Naive thymus-derived CD4-positive, alpha-beta T cell (primary cell): ENCODE measurements at regions not wholly inside any gene's neighbourhood (a gene's known extent, or its start where the extent isn't known, plus 50 kb on each side); places are given as distances from the start of the nearest gene placed in this dataset.
A peak's percentile ranks its signal among the peaks of the same experiment; 100 is the strongest.

Experiments
- ATAC-seq: fragments of 150-1000 bp; cut with Tn5 transposase; 2 replicates; pipeline ENCODE4 v1.10.0; 2021; ENCODE audit warnings: mild to moderate bottlenecking, moderate library complexity
- CTCF ChIA-PET: fragments of 350-600 bp; sonication (Branson Sonifier 250); formaldehyde crosslinking; loops from one replicate; lab custom pipeline; 2021; ENCODE audit warnings: antibody characterized with exemption; lab: Charles Lee
- POLR2A ChIA-PET: fragments of 350-600 bp; sonication (Branson Sonifier 250); formaldehyde crosslinking; loops from one replicate; lab custom pipeline; 2021; ENCODE audit warnings: antibody characterized with exemption, inconsistent platforms; lab: Charles Lee
- DNase-seq, 9 donors: peaks; one replicate each; pipeline versions ENCODE4 v3.0.0 to v3.0.0-alpha.2; 2020 to 2022; ENCODE audit warnings: mixed read lengths in 1 of 9
- H3K27ac ChIP-seq: one replicate; pipeline ENCODE4 v1.7.0; 2013; ENCODE audit warnings: mild to moderate bottlenecking, low read depth, low read length, moderate library complexity
- H3K27me3 ChIP-seq, 2 donors: one replicate each; pipeline ENCODE4 v1.7.0; 2013; ENCODE audit warnings: low read length in 2 of 2, mild to moderate bottlenecking in 2 of 2, moderate library complexity in 2 of 2; ENCODE audit not compliant: control insufficient read depth in 2 of 2, insufficient read depth in 2 of 2
- H3K36me3 ChIP-seq, 3 experiments: 1 replicate in 2 of 3; 2 replicates in 1 of 3; pipeline ENCODE4 v1.7.0; 2013; ENCODE audit warnings: low read length in 3 of 3, mild to moderate bottlenecking in 3 of 3, moderate library complexity in 1 of 3; ENCODE audit not compliant: insufficient read depth in 3 of 3, control insufficient read depth in 2 of 3
- H3K4me1 ChIP-seq, 2 donors: one replicate each; pipeline ENCODE4 v1.7.0; 2013; ENCODE audit warnings: low read length in 2 of 2, mild to moderate bottlenecking in 2 of 2, moderate library complexity in 1 of 2; ENCODE audit not compliant: control insufficient read depth in 2 of 2, insufficient read depth in 2 of 2
- H3K4me3 ChIP-seq: 2 replicates; pipeline ENCODE4 v1.7.0; 2013; ENCODE audit warnings: mild to moderate bottlenecking, low read length
- H3K9me3 ChIP-seq, 3 experiments: 1 replicate in 2 of 3; 2 replicates in 1 of 3; pipeline ENCODE4 v1.7.0; 2013; ENCODE audit warnings: low read length in 3 of 3; ENCODE audit not compliant: control insufficient read depth in 2 of 3
- H3K27ac Mint-ChIP-seq, 9 donors: one replicate each; pipeline ENCODE4 v1.8.0; 2020 to 2022; ENCODE audit warnings: mixed read lengths in 9 of 9, mild to moderate bottlenecking in 8 of 9, moderate library complexity in 5 of 9, inconsistent platforms in 2 of 9
- H3K27me3 Mint-ChIP-seq, 5 donors: one replicate each; pipeline ENCODE4 v1.8.0; 2021 to 2022; ENCODE audit warnings: mixed read lengths in 5 of 5, mild to moderate bottlenecking in 1 of 5
- H3K36me3 Mint-ChIP-seq, 5 donors: one replicate each; pipeline ENCODE4 v1.8.0; 2020 to 2022; ENCODE audit warnings: mixed read lengths in 5 of 5, mild to moderate bottlenecking in 3 of 5, inconsistent platforms in 1 of 5
- H3K4me1 Mint-ChIP-seq, 7 donors: one replicate each; pipeline ENCODE4 v1.8.0; 2020 to 2022; ENCODE audit warnings: mixed read lengths in 7 of 7, mild to moderate bottlenecking in 3 of 7, inconsistent platforms in 1 of 7
- H3K4me3 Mint-ChIP-seq, 10 donors: one replicate each; pipeline ENCODE4 v1.8.0; 2020 to 2022; ENCODE audit warnings: mild to moderate bottlenecking in 10 of 10, mixed read lengths in 10 of 10, moderate library complexity in 6 of 10, inconsistent platforms in 2 of 10
- H3K9me3 Mint-ChIP-seq, 11 donors: one replicate each; pipeline ENCODE4 v1.8.0; 2020 to 2022; ENCODE audit warnings: mixed read lengths in 11 of 11, mild to moderate bottlenecking in 4 of 11, inconsistent platforms in 1 of 11, moderate library complexity in 1 of 11
- intact Hi-C, 2 donors: fragments of 100-400 bp; cut with micrococcal nuclease; formaldehyde crosslinking; loops; one replicate each; pipeline ENCODE4 v1.15.1; 2023

DNA sequence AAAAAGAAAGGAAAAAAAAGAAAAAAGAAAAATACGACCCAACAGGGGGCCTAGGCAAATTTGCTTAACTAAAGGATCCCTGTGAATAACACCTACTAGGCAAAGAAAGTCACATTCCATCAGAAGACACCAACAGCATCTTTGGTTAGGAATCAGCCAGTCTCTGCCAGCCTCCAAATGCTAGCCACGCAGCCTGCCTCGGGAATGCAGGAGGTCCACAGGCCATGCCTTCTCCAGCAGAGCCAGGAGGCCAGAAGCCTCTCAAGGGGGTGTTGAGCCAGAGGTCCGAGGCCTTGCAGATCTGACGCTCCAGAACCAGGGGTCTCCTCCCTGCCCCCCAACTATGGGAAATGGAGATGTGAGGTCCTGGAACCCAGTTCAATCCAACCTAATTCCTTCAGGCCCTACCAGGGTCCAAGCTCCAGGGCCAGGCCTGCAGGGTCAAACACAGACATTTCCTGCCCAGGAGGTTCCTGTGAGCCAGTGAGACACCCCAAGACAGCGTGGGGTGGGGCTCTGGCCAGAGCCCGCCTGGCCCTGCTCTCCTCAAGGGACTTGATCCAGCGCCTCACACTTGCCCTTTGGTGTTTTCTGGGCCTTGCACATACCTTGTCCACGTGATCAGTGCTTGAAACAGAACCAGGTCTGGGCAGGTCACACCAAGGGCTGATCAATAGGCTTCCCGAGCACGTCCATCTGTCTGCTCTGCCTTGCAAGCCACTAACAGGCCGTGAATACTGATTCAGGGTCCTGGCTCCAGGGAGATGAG is 289.6 kb upstream of the ID2 start:
- Histone ChIP-seq H3K4me3 (no peak overlapping the region), H3K36me3 (no peaks in the 10 kb centered on the region), H3K9me3 (no peaks in the 10 kb centered on the region), H3K27ac (no peak overlapping the region), H3K27me3 (no peaks in the 10 kb centered on the region), H3K4me1 (no peaks in the 10 kb centered on the region)
- Mint-ChIP-seq H3K4me3 (no peak overlapping the region), H3K27me3 (no peaks in the 10 kb centered on the region), H3K9me3 (peaks cover 0 to 3% (median 0%) of the 10 kb centered on the region in 11 donors), H3K36me3 (peaks cover 0 to 3% (median 0%) of the 10 kb centered on the region in 5 donors), H3K4me1 (peaks cover 0 to 11% (median 4%) of the 10 kb centered on the region in 7 donors), H3K27ac (no peak overlapping the region)
- ATAC-seq = no peak
- intact Hi-C loops = no loop called here
- POLR2A ChIA-PET = no interaction called here
- DNase-seq = no peak
- CTCF ChIA-PET = no interaction called here

- no peak for ATAC-seq
- CTCF ChIA-PET = no interaction called here
- H3K4me3 Mint-ChIP-seq = no peak overlapping the region
Measured at GRCh38 chr2:8393506-8393905, 288.4 kb upstream of the ID2 start.

GRCh38 chr2:8394131-8394530 is 287.7 kb upstream of the ID2 start:
- Mint-ChIP-seq H3K4me3 (no peak overlapping the region), H3K4me1 (peaks cover 0 to 12% (median 4%) of the 10 kb centered on the region in 7 donors), H3K27me3 (no peaks in the 10 kb centered on the region), H3K9me3 (peaks cover 0 to 9% (median 0%) of the 10 kb centered on the region in 11 donors), H3K27ac (no peak overlapping the region), H3K36me3 (peaks cover 0 to 2% (median 0%) of the 10 kb centered on the region in 5 donors)
- Histone ChIP-seq H3K4me3 (no peak overlapping the region), H3K27me3 (no peaks in the 10 kb centered on the region), H3K4me1 (no peaks in the 10 kb centered on the region), H3K9me3 (no peaks in the 10 kb centered on the region), H3K36me3 (no peaks in the 10 kb centered on the region), H3K27ac (no peak overlapping the region)
- ATAC-seq (no peak), DNase-seq (no peak)
- intact Hi-C loops = no loop called here
- ChIA-PET POLR2A (no interaction called here), CTCF (no interaction called here)

More at GRCh38 chr2:8393506-8393905, 288.4 kb upstream of the ID2 start:
- Mint-ChIP-seq H3K36me3 (peaks cover 0 to 2% (median 0%) of the 10 kb centered on the region in 5 donors), H3K27me3 (no peaks in the 10 kb centered on the region), H3K27ac (no peak overlapping the region), H3K9me3 (peaks cover 0 to 4% (median 0%) of the 10 kb centered on the region in 11 donors), H3K4me1 (peaks cover 0 to 11% (median 4%) of the 10 kb centered on the region in 7 donors)
- no peaks in the 10 kb centered on the region for H3K9me3 ChIP-seq
- no peaks in the 10 kb centered on the region for H3K36me3 ChIP-seq
- POLR2A ChIA-PET = no interaction called here
- no peak for DNase-seq
- no peak overlapping the region for H3K27ac ChIP-seq
- no peaks in the 10 kb centered on the region for H3K27me3 ChIP-seq
- no peak overlapping the region for H3K4me3 ChIP-seq
- intact Hi-C loops = no loop called here
- no peaks in the 10 kb centered on the region for H3K4me1 ChIP-seq

GRCh38 chr2:8394569-8395359 is 287.1 kb upstream of the ID2 start:
- intact Hi-C loops = no loop called here
- H3K27me3 ChIP-seq = no peaks in the 10 kb centered on the region
- no peaks in the 10 kb centered on the region for H3K36me3 ChIP-seq
- no peak overlapping the region for H3K27ac ChIP-seq
- Mint-ChIP-seq H3K4me1 (peaks cover 0 to 12% (median 4%) of the 10 kb centered on the region in 7 donors), H3K4me3 (no peak overlapping the region), H3K27ac (peak overlapping the region in 1 of 9 donors; percentile 4), H3K27me3 (no peaks in the 10 kb centered on the region), H3K9me3 (peaks cover 0 to 9% (median 0%) of the 10 kb centered on the region in 11 donors), H3K36me3 (peaks cover 0 to 2% (median 0%) of the 10 kb centered on the region in 5 donors)
- CTCF ChIA-PET = no interaction called here
- no peak overlapping the region for H3K4me3 ChIP-seq
- H3K9me3 ChIP-seq = no peaks in the 10 kb centered on the region
- DNase-seq (no peak), ATAC-seq (no peak)
- no peaks in the 10 kb centered on the region for H3K4me1 ChIP-seq
- POLR2A ChIA-PET = no interaction called here

GRCh38 chr2:8395718-8396117 is 286.1 kb upstream of the ID2 start:
- H3K36me3 ChIP-seq = no peaks in the 10 kb centered on the region
- ATAC-seq (no peak), DNase-seq (no peak)
- intact Hi-C loops = no loop called here
- no peaks in the 10 kb centered on the region for H3K4me1 ChIP-seq
- H3K9me3 ChIP-seq = no peaks in the 10 kb centered on the region
- Mint-ChIP-seq H3K36me3 (peaks cover 0 to 2% (median 0%) of the 10 kb centered on the region in 5 donors), H3K27ac (no peak overlapping the region), H3K9me3 (peaks cover 0 to 9% (median 0%) of the 10 kb centered on the region in 11 donors), H3K4me3 (no peak overlapping the region), H3K27me3 (no peaks in the 10 kb centered on the region), H3K4me1 (peaks cover 0 to 9% (median 4%) of the 10 kb centered on the region in 7 donors)
- POLR2A ChIA-PET = no interaction called here
- CTCF ChIA-PET = no interaction called here
- H3K4me3 ChIP-seq = no peak overlapping the region
- H3K27ac ChIP-seq = no peak overlapping the region
- no peaks in the 10 kb centered on the region for H3K27me3 ChIP-seq

GRCh38 chr2:8398040-8398668 is 283.7 kb upstream of the ID2 start:
- H3K4me1 Mint-ChIP-seq = peaks cover 0 to 9% (median 4%) of the 10 kb centered on the region in 7 donors
- no peak overlapping the region for H3K27ac Mint-ChIP-seq
- intact Hi-C loops = no loop called here

More at GRCh38 chr2:8398040-8398668, 283.7 kb upstream of the ID2 start:
- peaks cover 0 to 9% (median 0%) of the 10 kb centered on the region in 11 donors for H3K9me3 Mint-ChIP-seq
- no peaks in the 10 kb centered on the region for H3K27me3 ChIP-seq
- no peaks in the 10 kb centered on the region for H3K9me3 ChIP-seq
- no peak overlapping the region for H3K4me3 Mint-ChIP-seq
- no peak for ATAC-seq
- no peaks in the 10 kb centered on the region for H3K27me3 Mint-ChIP-seq
- H3K4me3 ChIP-seq = no peak overlapping the region
- no peak overlapping the region for H3K27ac ChIP-seq
- POLR2A ChIA-PET = no interaction called here
- no peaks in the 10 kb centered on the region for H3K36me3 ChIP-seq
- CTCF ChIA-PET = no interaction called here
- H3K36me3 Mint-ChIP-seq = peaks cover 0 to 1% (median 0%) of the 10 kb centered on the region in 5 donors
- DNase-seq = no peak
- no peaks in the 10 kb centered on the region for H3K4me1 ChIP-seq
